ENCODE measurements at regions not wholly inside any gene's neighbourhood (a gene's known extent, or its start where the extent isn't known, plus 50 kb on each side); places are given as distances from the start of the nearest gene placed in this dataset.

GRCh38 chr16:62370445-62370844 lies 334.2 kb upstream of the CDH8 start:
- 89% methylated on average over 3 of the region's 3 CpGs for WGBS (ENCODE audit: insufficient coverage, low lambda C conversion rate)
- no peak overlapping the region for H3K4me3 ChIP-seq (ENCODE audit: low read length)
- no peaks in the 10 kb centered on the region for H3K36me3 ChIP-seq (ENCODE audit: control insufficient read depth, insufficient read depth, low read length)
- H3K27ac ChIP-seq (ENCODE audit: low read length), result no peak overlapping the region
- no peaks in the 10 kb centered on the region for H3K27me3 ChIP-seq (ENCODE audit: control insufficient read depth, insufficient read depth, low read length)
- H3K4me1 ChIP-seq (ENCODE audit: control insufficient read depth, insufficient read depth, low read length), result no peaks in the 10 kb centered on the region
- DNase-seq, result no peak
- no peaks in the 10 kb centered on the region for H3K9me3 ChIP-seq (ENCODE audit: control insufficient read depth, low read depth, low read length)

- WGBS (ENCODE audit: insufficient coverage, low lambda C conversion rate), result no CpG with 5 or more reads among the region's 2 CpGs
- Histone ChIP-seq H3K9me3 (ENCODE audit: control insufficient read depth, low read depth, low read length) (no peaks in the 10 kb centered on the region), H3K27ac (ENCODE audit: low read length) (no peak overlapping the region), H3K4me1 (ENCODE audit: control insufficient read depth, insufficient read depth, low read length) (no peaks in the 10 kb centered on the region), H3K4me3 (ENCODE audit: low read length) (no peak overlapping the region), H3K27me3 (ENCODE audit: control insufficient read depth, insufficient read depth, low read length) (no peaks in the 10 kb centered on the region), H3K36me3 (ENCODE audit: control insufficient read depth, insufficient read depth, low read length) (no peaks in the 10 kb centered on the region)
- no peak for DNase-seq
Measured at GRCh38 chr16:62363501-62363900, 327.3 kb upstream of the CDH8 start.

- no peaks in the 10 kb centered on the region for H3K4me1 ChIP-seq (ENCODE audit: control insufficient read depth, insufficient read depth, low read length)
- no peak for DNase-seq
- H3K27me3 ChIP-seq (ENCODE audit: control insufficient read depth, insufficient read depth, low read length), result no peaks in the 10 kb centered on the region
- no peaks in the 10 kb centered on the region for H3K9me3 ChIP-seq (ENCODE audit: control insufficient read depth, low read depth, low read length)
- no peak overlapping the region for H3K4me3 ChIP-seq (ENCODE audit: low read length)
- WGBS (ENCODE audit: insufficient coverage, low lambda C conversion rate), result 100% methylated on average over 2 of the region's 2 CpGs
- no peaks in the 10 kb centered on the region for H3K36me3 ChIP-seq (ENCODE audit: control insufficient read depth, insufficient read depth, low read length)
- no peak overlapping the region for H3K27ac ChIP-seq (ENCODE audit: low read length)
Measured at GRCh38 chr16:62353355-62353754, 317.1 kb upstream of the CDH8 start.

- Histone ChIP-seq H3K9me3 (ENCODE audit: control insufficient read depth, low read depth, low read length) (no peaks in the 10 kb centered on the region), H3K4me3 (ENCODE audit: low read length) (no peak overlapping the region), H3K27me3 (ENCODE audit: control insufficient read depth, insufficient read depth, low read length) (no peaks in the 10 kb centered on the region), H3K36me3 (ENCODE audit: control insufficient read depth, insufficient read depth, low read length) (no peaks in the 10 kb centered on the region), H3K27ac (ENCODE audit: low read length) (no peak overlapping the region), H3K4me1 (ENCODE audit: control insufficient read depth, insufficient read depth, low read length) (no peaks in the 10 kb centered on the region)
- WGBS (ENCODE audit: insufficient coverage, low lambda C conversion rate), result no CpG with 5 or more reads among the region's 2 CpGs
- no peak for DNase-seq
Measured at GRCh38 chr16:62342216-62342615, 306.0 kb upstream of the CDH8 start.

- no peak for DNase-seq
- Histone ChIP-seq H3K9me3 (ENCODE audit: control insufficient read depth, low read depth, low read length) (no peaks in the 10 kb centered on the region), H3K36me3 (ENCODE audit: control insufficient read depth, insufficient read depth, low read length) (no peaks in the 10 kb centered on the region), H3K4me1 (ENCODE audit: control insufficient read depth, insufficient read depth, low read length) (no peaks in the 10 kb centered on the region), H3K4me3 (ENCODE audit: low read length) (no peak overlapping the region), H3K27ac (ENCODE audit: low read length) (no peak overlapping the region), H3K27me3 (ENCODE audit: control insufficient read depth, insufficient read depth, low read length) (no peaks in the 10 kb centered on the region)
Measured at GRCh38 chr16:62335356-62335755, 299.1 kb upstream of the CDH8 start.

- 100% methylated on average over 1 of the region's 2 CpGs for WGBS (ENCODE audit: insufficient coverage, low lambda C conversion rate)
- Histone ChIP-seq H3K4me1 (ENCODE audit: control insufficient read depth, insufficient read depth, low read length) (no peaks in the 10 kb centered on the region), H3K9me3 (ENCODE audit: control insufficient read depth, low read depth, low read length) (no peaks in the 10 kb centered on the region), H3K36me3 (ENCODE audit: control insufficient read depth, insufficient read depth, low read length) (no peaks in the 10 kb centered on the region), H3K4me3 (ENCODE audit: low read length) (no peak overlapping the region), H3K27me3 (ENCODE audit: control insufficient read depth, insufficient read depth, low read length) (no peaks in the 10 kb centered on the region), H3K27ac (ENCODE audit: low read length) (no peak overlapping the region)
- DNase-seq, result no peak
Measured at GRCh38 chr16:62321606-62322005, 285.4 kb upstream of the CDH8 start.

- no peak overlapping the region for H3K27ac ChIP-seq (ENCODE audit: low read length)
- H3K4me1 ChIP-seq (ENCODE audit: control insufficient read depth, insufficient read depth, low read length), result no peaks in the 10 kb centered on the region
- 18% methylated on average over 2 of the region's 11 CpGs for WGBS (ENCODE audit: insufficient coverage, low lambda C conversion rate)
- no peaks in the 10 kb centered on the region for H3K27me3 ChIP-seq (ENCODE audit: control insufficient read depth, insufficient read depth, low read length)
- no peaks in the 10 kb centered on the region for H3K36me3 ChIP-seq (ENCODE audit: control insufficient read depth, insufficient read depth, low read length)
- no peak overlapping the region for H3K4me3 ChIP-seq (ENCODE audit: low read length)
- peak in 1 of 2 donors; percentile 1 for DNase-seq
- H3K9me3 ChIP-seq (ENCODE audit: control insufficient read depth, low read depth, low read length), result no peaks in the 10 kb centered on the region
Measured at GRCh38 chr16:62298600-62298999, 262.4 kb upstream of the CDH8 start.

GRCh38 chr16:62294213-62294972 lies 258.2 kb upstream of the CDH8 start:
- H3K27me3 ChIP-seq (ENCODE audit: control insufficient read depth, insufficient read depth, low read length), result no peaks in the 10 kb centered on the region
- H3K4me1 ChIP-seq (ENCODE audit: control insufficient read depth, insufficient read depth, low read length), result no peaks in the 10 kb centered on the region
- H3K27ac ChIP-seq (ENCODE audit: low read length), result no peak overlapping the region
- H3K36me3 ChIP-seq (ENCODE audit: control insufficient read depth, insufficient read depth, low read length), result no peaks in the 10 kb centered on the region
- no peaks in the 10 kb centered on the region for H3K9me3 ChIP-seq (ENCODE audit: control insufficient read depth, low read depth, low read length)
- WGBS (ENCODE audit: insufficient coverage, low lambda C conversion rate), result 60% methylated on average over 1 of the region's 6 CpGs
- no peak overlapping the region for H3K4me3 ChIP-seq (ENCODE audit: low read length)
- no peak for DNase-seq

- no peaks in the 10 kb centered on the region for H3K36me3 ChIP-seq (ENCODE audit: control insufficient read depth, insufficient read depth, low read length)
- H3K27me3 ChIP-seq (ENCODE audit: control insufficient read depth, insufficient read depth, low read length), result no peaks in the 10 kb centered on the region
- no peaks in the 10 kb centered on the region for H3K9me3 ChIP-seq (ENCODE audit: control insufficient read depth, low read depth, low read length)
- H3K4me3 ChIP-seq (ENCODE audit: low read length), result no peak overlapping the region
- WGBS (ENCODE audit: insufficient coverage, low lambda C conversion rate), result 75% methylated on average over 1 of the region's 2 CpGs
- no peak for DNase-seq
- no peak overlapping the region for H3K27ac ChIP-seq (ENCODE audit: low read length)
- H3K4me1 ChIP-seq (ENCODE audit: control insufficient read depth, insufficient read depth, low read length), result no peaks in the 10 kb centered on the region
Measured at GRCh38 chr16:62288990-62289629, 252.9 kb upstream of the CDH8 start.

- Histone ChIP-seq H3K36me3 (ENCODE audit: control insufficient read depth, insufficient read depth, low read length) (no peaks in the 10 kb centered on the region), H3K4me1 (ENCODE audit: control insufficient read depth, insufficient read depth, low read length) (no peaks in the 10 kb centered on the region)
- 33% methylated on average over 1 of the region's 3 CpGs for WGBS (ENCODE audit: insufficient coverage, low lambda C conversion rate)
Measured at GRCh38 chr16:62280506-62280905, 244.3 kb upstream of the CDH8 start.

GRCh38 chr16:62277942-62278341 lies 241.7 kb upstream of the CDH8 start:
- H3K4me3 ChIP-seq (ENCODE audit: low read length), result no peak overlapping the region
- H3K36me3 ChIP-seq (ENCODE audit: control insufficient read depth, insufficient read depth, low read length), result no peaks in the 10 kb centered on the region
- no peak for DNase-seq
- H3K9me3 ChIP-seq (ENCODE audit: control insufficient read depth, low read depth, low read length), result no peaks in the 10 kb centered on the region
- no peak overlapping the region for H3K27ac ChIP-seq (ENCODE audit: low read length)
- no peaks in the 10 kb centered on the region for H3K4me1 ChIP-seq (ENCODE audit: control insufficient read depth, insufficient read depth, low read length)
- WGBS (ENCODE audit: insufficient coverage, low lambda C conversion rate), result 86% methylated on average over 2 of the region's 2 CpGs
- H3K27me3 ChIP-seq (ENCODE audit: control insufficient read depth, insufficient read depth, low read length), result no peaks in the 10 kb centered on the region

More at GRCh38 chr16:62280506-62280905, 244.3 kb upstream of the CDH8 start:
- H3K9me3 ChIP-seq (ENCODE audit: control insufficient read depth, low read depth, low read length), result no peaks in the 10 kb centered on the region
- H3K27ac ChIP-seq (ENCODE audit: low read length), result no peak overlapping the region
- no peak overlapping the region for H3K4me3 ChIP-seq (ENCODE audit: low read length)
- DNase-seq, result peak in 1 of 2 donors; percentile 3
- H3K27me3 ChIP-seq (ENCODE audit: control insufficient read depth, insufficient read depth, low read length), result no peaks in the 10 kb centered on the region
